ENCODE measurements at regions not wholly inside any gene's neighbourhood (a gene's known extent, or its start where the extent isn't known, plus 50 kb on each side); places are given as distances from the start of the nearest gene placed in this dataset.

DNA sequence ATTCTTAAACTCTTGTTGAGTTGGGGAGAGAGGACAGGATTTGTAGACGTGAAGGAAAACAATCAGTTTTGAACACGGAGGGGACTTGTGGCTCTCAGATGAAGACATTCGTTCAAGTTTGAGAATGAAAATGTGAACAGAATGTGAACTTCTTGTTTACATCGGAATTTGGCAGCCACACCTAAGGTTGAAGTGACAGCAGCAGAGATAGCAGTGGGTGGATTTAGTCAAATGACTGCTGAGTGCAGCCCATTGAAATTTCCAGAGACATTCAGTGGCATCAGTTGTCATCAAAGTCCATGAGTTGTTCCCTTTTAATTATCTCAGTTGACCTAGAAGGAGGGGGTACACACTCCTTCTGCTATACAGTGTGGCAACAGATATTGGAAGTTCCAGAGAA lies 280.0 kb downstream of the SEMA3D start:
- Histone ChIP-seq H3K9me2 (no peaks in the 10 kb centered on the region), H3F3A (replicated peaks; ENCODE audit: insufficient read depth) (no peaks in the 10 kb centered on the region), H2AFZ (ENCODE audit: low read depth) (no peak overlapping the region), H3K4me2 (no peak overlapping the region), H3K9me3 (no peaks in the 10 kb centered on the region), H3K4me3 (ENCODE audit: low read depth in 2 of 2, low read length in 1 of 2) (no peak overlapping the region), H3K4me1 (ENCODE audit: control insufficient read depth in 1 of 2, insufficient read depth in 2 of 2, low read depth in 1 of 2, low read length in 1 of 2) (no peaks in the 10 kb centered on the region; a peak in 1 of 4 replicates), H3K27me3 (ENCODE audit: insufficient read depth) (no peaks in the 10 kb centered on the region), H4K20me1 (ENCODE audit: insufficient read depth) (no peaks in the 10 kb centered on the region), H3K9ac (no peak overlapping the region), H3K79me2 (ENCODE audit: insufficient read depth) (no peaks in the 10 kb centered on the region), H3K36me3 (replicated peaks in 1 of 2; ENCODE audit: control insufficient read depth in 1 of 2, insufficient read depth in 2 of 2, low read length in 1 of 2) (no peaks in the 10 kb centered on the region), H3K27ac (ENCODE audit: low read depth in 2 of 2, low read length in 1 of 2) (no peak overlapping the region)
- WGBS (ENCODE audit: low lambda C conversion rate): 91% methylated on average over 4 of the region's 4 CpGs
- DNase-seq: no peak
- TF ChIP-seq YY1 (IDR thresholded peaks at IDR 0.05; ENCODE audit: low read depth) (no peak), TCF12 (IDR thresholded peaks at IDR 0.05) (no peak), GATA2 (CRISPR knock-in tag; IDR thresholded peaks at IDR 0.05) (no peak), RAD21 (IDR thresholded peaks at IDR 0.05; ENCODE audit: low read length) (no peak), RXRA (IDR thresholded peaks at IDR 0.05; ENCODE audit: borderline replicate concordance, low read depth) (no peak), MEF2A (IDR thresholded peaks at IDR 0.05; ENCODE audit: borderline replicate concordance, low read depth) (no peak), JUND (IDR thresholded peaks at IDR 0.05) (no peak), RFX5 (IDR thresholded peaks at IDR 0.05; ENCODE audit: low read length) (no peak), SIN3A (IDR thresholded peaks at IDR 0.05; ENCODE audit: borderline replicate concordance, low read depth, low read length) (no peak), TAF1 (IDR thresholded peaks at IDR 0.05; ENCODE audit: borderline replicate concordance, low read depth, low read length) (no peak), FOXM1 (IDR thresholded peaks at IDR 0.05; ENCODE audit: low read depth) (no peak), EZH2phosphoT487 (IDR thresholded peaks at IDR 0.05; ENCODE audit: borderline replicate concordance, low read depth) (no peak), MXI1 (IDR thresholded peaks at IDR 0.05; ENCODE audit: low read depth, low read length) (no peak), EP300 (IDR thresholded peaks at IDR 0.05; ENCODE audit: borderline replicate concordance in 1 of 2, low read depth in 1 of 2, low read length in 1 of 2) (no peak), RCOR1 (IDR thresholded peaks at IDR 0.05; ENCODE audit: low read length) (no peak), NRF1 (IDR thresholded peaks at IDR 0.05; ENCODE audit: low read depth, low read length) (no peak)
- TF ChIP-seq, protein P1, sequence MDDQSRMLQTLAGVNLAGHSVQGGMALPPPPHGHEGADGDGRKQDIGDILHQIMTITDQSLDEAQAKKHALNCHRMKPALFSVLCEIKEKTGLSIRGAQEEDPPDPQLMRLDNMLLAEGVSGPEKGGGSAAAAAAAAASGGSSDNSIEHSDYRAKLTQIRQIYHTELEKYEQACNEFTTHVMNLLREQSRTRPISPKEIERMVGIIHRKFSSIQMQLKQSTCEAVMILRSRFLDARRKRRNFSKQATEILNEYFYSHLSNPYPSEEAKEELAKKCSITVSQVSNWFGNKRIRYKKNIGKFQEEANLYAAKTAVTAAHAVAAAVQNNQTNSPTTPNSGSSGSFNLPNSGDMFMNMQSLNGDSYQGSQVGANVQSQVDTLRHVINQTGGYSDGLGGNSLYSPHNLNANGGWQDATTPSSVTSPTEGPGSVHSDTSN (IDR thresholded peaks at IDR 0.05): no peak
- TF ChIP-seq, protein P2, sequence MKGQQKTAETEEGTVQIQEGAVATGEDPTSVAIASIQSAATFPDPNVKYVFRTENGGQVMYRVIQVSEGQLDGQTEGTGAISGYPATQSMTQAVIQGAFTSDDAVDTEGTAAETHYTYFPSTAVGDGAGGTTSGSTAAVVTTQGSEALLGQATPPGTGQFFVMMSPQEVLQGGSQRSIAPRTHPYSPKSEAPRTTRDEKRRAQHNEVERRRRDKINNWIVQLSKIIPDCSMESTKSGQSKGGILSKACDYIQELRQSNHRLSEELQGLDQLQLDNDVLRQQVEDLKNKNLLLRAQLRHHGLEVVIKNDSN (IDR thresholded peaks at IDR 0.05; ENCODE audit: borderline replicate concordance, low read depth): no peak
- TF ChIP-seq, protein P3, sequence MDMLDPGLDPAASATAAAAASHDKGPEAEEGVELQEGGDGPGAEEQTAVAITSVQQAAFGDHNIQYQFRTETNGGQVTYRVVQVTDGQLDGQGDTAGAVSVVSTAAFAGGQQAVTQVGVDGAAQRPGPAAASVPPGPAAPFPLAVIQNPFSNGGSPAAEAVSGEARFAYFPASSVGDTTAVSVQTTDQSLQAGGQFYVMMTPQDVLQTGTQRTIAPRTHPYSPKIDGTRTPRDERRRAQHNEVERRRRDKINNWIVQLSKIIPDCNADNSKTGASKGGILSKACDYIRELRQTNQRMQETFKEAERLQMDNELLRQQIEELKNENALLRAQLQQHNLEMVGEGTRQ (IDR thresholded peaks at IDR 0.05; ENCODE audit: borderline replicate concordance, low read depth, low read length): no peak
- POLR2A ChIA-PET: no interaction called here
- CTCF ChIA-PET: no interaction called here
